DND-41 (cell line): ENCODE measurements at regions not wholly inside any gene's neighbourhood (a gene's known extent, or its start where the extent isn't known, plus 50 kb on each side); places are given as distances from the start of the nearest gene placed in this dataset.

Experiments used
- ATAC-seq: fragments of 200-7000 bp; cut with Tn5 transposase; 3 replicates; pipeline ENCODE4 v1.9.1; 2021; ENCODE audit warnings: low read depth; ENCODE audit not compliant: insufficient read depth
- DNase-seq: peaks from one replicate; pipeline ENCODE4 v3.0.0-alpha.2; 2020
- H2AFZ ChIP-seq: 2 replicates; pipeline ENCODE4 v1.6.0; 2012; ENCODE audit warnings: low read depth, low read length
- H3K27ac ChIP-seq: 2 replicates; pipeline ENCODE4 v1.5.1; 2012; ENCODE audit warnings: low read length, inconsistent platforms
- H3K27me3 ChIP-seq: fragments of 200-600 bp; sonication (generic); 2 replicates; pipeline ENCODE4 v1.6.0; 2012; ENCODE audit warnings: low read length, mild to moderate bottlenecking, inconsistent platforms; ENCODE audit not compliant: insufficient read depth, poor library complexity
- H3K36me3 ChIP-seq: 2 replicates; pipeline ENCODE4 v1.5.1; 2012; ENCODE audit warnings: low read length, inconsistent platforms; ENCODE audit not compliant: insufficient read depth
- H3K4me1 ChIP-seq: 2 replicates; pipeline ENCODE4 v1.5.1; 2012; ENCODE audit warnings: mild to moderate bottlenecking, low read length; ENCODE audit not compliant: insufficient read depth
- H3K4me2 ChIP-seq: 2 replicates; pipeline ENCODE4 v1.6.0; 2012; ENCODE audit warnings: mild to moderate bottlenecking, moderate library complexity, low read length, inconsistent platforms; ENCODE audit not compliant: insufficient read depth
- H3K4me3 ChIP-seq, 2 experiments: fragments of 200-600 bp in 1 of 2; shearing (Covaris generic) in 1 of 2; 2 replicates each; pipeline ENCODE4 v1.5.1; 2012 to 2016; ENCODE audit warnings: inconsistent platforms in 2 of 2, low read length in 2 of 2, mild to moderate bottlenecking in 2 of 2, low read depth in 1 of 2, moderate library complexity in 1 of 2
- H3K79me2 ChIP-seq: 2 replicates; pipeline ENCODE4 v1.6.0; 2012; ENCODE audit warnings: low read length, inconsistent platforms; ENCODE audit not compliant: insufficient read depth
- H3K9ac ChIP-seq: 2 replicates; pipeline ENCODE4 v1.6.0; 2012; ENCODE audit warnings: low read depth, mild to moderate bottlenecking, inconsistent platforms, low read length, moderate library complexity
- H3K9me3 ChIP-seq: 2 replicates; pipeline ENCODE4 v1.5.1; 2012; ENCODE audit warnings: low read length, moderate library complexity, mild to moderate bottlenecking, inconsistent platforms; ENCODE audit not compliant: insufficient read depth, severe bottlenecking
- H4K20me1 ChIP-seq: 2 replicates; pipeline ENCODE4 v1.6.0; 2012; ENCODE audit warnings: low read length; ENCODE audit not compliant: insufficient read depth
- EZH2 ChIP-seq: IDR thresholded peaks from 3 replicates; pipeline ENCODE4 v1.6.1; 2012; ENCODE audit warnings: borderline replicate concordance, low read depth, mild to moderate bottlenecking, moderate library complexity, low read length, inconsistent platforms; ENCODE audit not compliant: severe bottlenecking
- TF ChIP-seq, protein P1 (sequence below): IDR thresholded peaks from 2 replicates; pipeline ENCODE4 v1.5.1; 2012; ENCODE audit warnings: borderline replicate concordance, low read length, moderate library complexity, mild to moderate bottlenecking; ENCODE audit not compliant: poor library complexity, severe bottlenecking; ENCODE audit errors: extremely low read depth

DNA sequence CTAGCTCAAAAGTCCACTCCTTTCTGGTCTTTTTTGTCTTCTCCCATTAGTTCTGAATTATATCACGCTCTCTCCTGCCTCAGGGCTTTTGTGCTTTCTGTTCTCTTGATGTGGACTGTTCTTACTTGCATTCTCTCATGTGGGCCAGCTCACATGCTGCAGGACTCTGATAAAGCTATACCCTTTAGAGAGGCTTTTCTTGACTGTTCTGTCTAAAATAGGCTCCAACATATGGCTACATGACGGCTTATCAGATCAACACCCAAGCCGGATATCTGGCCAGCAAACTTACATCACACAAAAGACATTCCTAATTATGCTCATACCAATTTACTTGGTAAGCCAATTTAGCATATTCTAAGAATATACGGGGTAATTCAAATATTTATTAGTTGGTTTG is 1494.5 kb downstream of the TECRL start:
- no peaks in the 10 kb centered on the region for H3K79me2 ChIP-seq
- no peak overlapping the region for H2AFZ ChIP-seq
- TF ChIP-seq, protein P1, sequence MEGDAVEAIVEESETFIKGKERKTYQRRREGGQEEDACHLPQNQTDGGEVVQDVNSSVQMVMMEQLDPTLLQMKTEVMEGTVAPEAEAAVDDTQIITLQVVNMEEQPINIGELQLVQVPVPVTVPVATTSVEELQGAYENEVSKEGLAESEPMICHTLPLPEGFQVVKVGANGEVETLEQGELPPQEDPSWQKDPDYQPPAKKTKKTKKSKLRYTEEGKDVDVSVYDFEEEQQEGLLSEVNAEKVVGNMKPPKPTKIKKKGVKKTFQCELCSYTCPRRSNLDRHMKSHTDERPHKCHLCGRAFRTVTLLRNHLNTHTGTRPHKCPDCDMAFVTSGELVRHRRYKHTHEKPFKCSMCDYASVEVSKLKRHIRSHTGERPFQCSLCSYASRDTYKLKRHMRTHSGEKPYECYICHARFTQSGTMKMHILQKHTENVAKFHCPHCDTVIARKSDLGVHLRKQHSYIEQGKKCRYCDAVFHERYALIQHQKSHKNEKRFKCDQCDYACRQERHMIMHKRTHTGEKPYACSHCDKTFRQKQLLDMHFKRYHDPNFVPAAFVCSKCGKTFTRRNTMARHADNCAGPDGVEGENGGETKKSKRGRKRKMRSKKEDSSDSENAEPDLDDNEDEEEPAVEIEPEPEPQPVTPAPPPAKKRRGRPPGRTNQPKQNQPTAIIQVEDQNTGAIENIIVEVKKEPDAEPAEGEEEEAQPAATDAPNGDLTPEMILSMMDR, result no peak
- TF ChIP-seq EZH2, result no peak
- no peak overlapping the region for H3K27ac ChIP-seq
- no peak for ATAC-seq
- no peaks in the 10 kb centered on the region for H3K4me1 ChIP-seq
- H4K20me1 ChIP-seq, result no peaks in the 10 kb centered on the region
- no peak overlapping the region for H3K4me3 ChIP-seq
- no peaks in the 10 kb centered on the region for H3K27me3 ChIP-seq
- no peaks in the 10 kb centered on the region for H3K36me3 ChIP-seq
- no peak overlapping the region for H3K9ac ChIP-seq
- DNase-seq, result no peak
- no peaks in the 10 kb centered on the region for H3K9me3 ChIP-seq
- H3K4me2 ChIP-seq, result no peak overlapping the region

GRCh38 chr4:62913065-62913464 is 1496.2 kb downstream of the TECRL start:
- no peak for DNase-seq
- H4K20me1 ChIP-seq, result no peaks in the 10 kb centered on the region
- H3K9me3 ChIP-seq, result no peaks in the 10 kb centered on the region
- H3K36me3 ChIP-seq, result no peaks in the 10 kb centered on the region
- no peak overlapping the region for H3K4me2 ChIP-seq
- H3K27me3 ChIP-seq, result no peaks in the 10 kb centered on the region
- H3K4me3 ChIP-seq, result no peak overlapping the region
- H3K9ac ChIP-seq, result no peak overlapping the region
- TF ChIP-seq EZH2, result no peak
- TF ChIP-seq, protein P1, result no peak
- no peak overlapping the region for H2AFZ ChIP-seq
- no peak overlapping the region for H3K27ac ChIP-seq
- H3K4me1 ChIP-seq, result no peaks in the 10 kb centered on the region
- ATAC-seq, result no peak
- no peaks in the 10 kb centered on the region for H3K79me2 ChIP-seq

DNA sequence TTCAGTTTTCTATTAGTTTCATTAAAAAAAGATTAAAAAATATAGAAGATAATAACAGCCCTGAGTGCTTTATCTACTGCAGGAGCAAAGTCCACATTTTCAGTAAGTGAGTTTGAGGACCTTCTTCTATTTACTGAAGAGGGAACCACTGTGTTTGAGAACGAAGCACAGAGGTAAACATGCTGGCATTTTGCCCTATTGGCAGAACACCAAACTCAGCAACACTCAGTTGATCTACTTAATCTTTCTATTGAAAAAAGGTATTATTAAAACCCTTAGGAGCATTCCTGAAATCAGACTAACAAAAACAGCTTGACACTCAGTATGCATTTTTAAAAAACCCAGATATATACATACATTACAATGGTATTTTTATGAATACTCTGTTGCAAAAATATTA is 1496.7 kb downstream of the TECRL start:
- TF ChIP-seq, protein P1, result no peak
- TF ChIP-seq EZH2, result no peak
- H4K20me1 ChIP-seq, result no peaks in the 10 kb centered on the region
- no peaks in the 10 kb centered on the region for H3K36me3 ChIP-seq
- no peak for ATAC-seq
- no peaks in the 10 kb centered on the region for H3K27me3 ChIP-seq
- no peak for DNase-seq
- H3K4me3 ChIP-seq, result no peak overlapping the region
- H2AFZ ChIP-seq, result no peak overlapping the region
- H3K9ac ChIP-seq, result no peak overlapping the region
- H3K27ac ChIP-seq, result no peak overlapping the region
- H3K9me3 ChIP-seq, result no peaks in the 10 kb centered on the region
- H3K4me1 ChIP-seq, result no peaks in the 10 kb centered on the region
- H3K79me2 ChIP-seq, result no peaks in the 10 kb centered on the region
- H3K4me2 ChIP-seq, result no peak overlapping the region

DNA sequence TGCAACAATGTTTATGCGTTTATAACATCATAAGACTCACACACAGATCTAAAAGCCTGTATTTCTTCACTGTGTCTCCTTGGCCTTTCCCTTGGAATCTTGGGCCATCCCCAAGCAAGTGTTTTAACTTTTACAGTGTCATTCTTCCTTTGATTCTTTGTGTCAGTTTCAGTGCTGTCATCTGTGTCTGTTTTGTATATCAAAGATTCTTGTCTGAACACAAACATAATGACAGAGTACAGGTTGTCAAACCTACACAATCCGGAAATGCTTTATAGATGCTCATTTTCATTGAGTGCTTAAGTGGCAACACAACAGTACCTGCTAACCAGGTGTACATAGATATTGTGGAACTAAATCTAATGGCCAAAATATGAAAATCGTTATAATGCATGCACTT is 1500.0 kb downstream of the TECRL start:
- no peak for DNase-seq
- no peak overlapping the region for H3K4me2 ChIP-seq
- no peaks in the 10 kb centered on the region for H3K79me2 ChIP-seq
- H3K36me3 ChIP-seq, result no peaks in the 10 kb centered on the region
- no peak overlapping the region for H2AFZ ChIP-seq
- H3K4me1 ChIP-seq, result no peaks in the 10 kb centered on the region
- H3K27me3 ChIP-seq, result no peaks in the 10 kb centered on the region
- no peak for TF ChIP-seq EZH2
- TF ChIP-seq, protein P1, result no peak
- H3K27ac ChIP-seq, result no peak overlapping the region
- H3K9ac ChIP-seq, result no peak overlapping the region
- ATAC-seq, result no peak
- H4K20me1 ChIP-seq, result no peaks in the 10 kb centered on the region
- H3K4me3 ChIP-seq, result no peak overlapping the region
- H3K9me3 ChIP-seq, result no peaks in the 10 kb centered on the region
